ENCODE measurements at regions not wholly inside any gene's neighbourhood (a gene's known extent, or its start where the extent isn't known, plus 50 kb on each side); places are given as distances from the start of the nearest gene placed in this dataset.
"Not testable (repeated sequence)": the region's sequence is repeated elsewhere in the genome, so short reads cannot be mapped to it uniquely, and the experiment has no call there.

DNA sequence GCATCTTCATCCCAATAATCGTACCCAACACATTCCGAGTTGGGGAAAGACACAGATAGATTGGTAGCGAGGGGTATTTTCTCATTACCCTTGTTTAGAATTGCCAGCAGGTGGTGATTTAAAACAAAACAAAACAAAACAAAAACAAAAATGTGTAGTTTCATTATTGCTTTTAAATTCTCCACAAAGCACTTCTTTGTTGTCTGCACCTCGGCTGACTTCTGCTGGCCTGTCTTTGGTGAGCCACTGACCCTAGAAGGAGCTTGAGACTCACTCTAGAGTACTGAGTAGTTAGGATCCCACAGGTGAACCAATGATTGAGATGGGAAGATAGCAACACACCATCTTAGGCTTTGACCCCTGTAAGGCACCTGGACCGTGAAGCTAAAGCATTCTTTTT lies 105.4 kb upstream of the BET1 start:
- DNase-seq = no peak

DNA sequence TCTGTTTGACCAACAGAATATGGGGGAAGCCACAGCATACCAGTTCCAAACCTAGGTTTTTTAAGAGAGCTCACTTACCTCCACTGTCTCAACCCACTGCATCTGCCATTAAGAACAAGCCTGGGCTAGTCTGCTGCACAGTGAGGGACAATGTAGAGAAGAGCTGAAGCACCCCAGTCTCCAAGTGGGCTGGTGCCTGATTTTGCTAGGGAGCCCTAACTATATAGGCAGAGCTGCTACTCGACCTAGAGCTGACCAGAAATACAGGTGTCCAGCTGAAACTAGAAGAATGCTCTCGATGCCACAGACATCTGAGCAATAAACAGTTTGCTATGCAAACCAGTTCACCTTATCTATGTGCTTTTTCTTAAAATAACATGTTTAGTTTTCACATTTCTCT lies 106.9 kb upstream of the BET1 start:
- DNase-seq = no peak

DNA sequence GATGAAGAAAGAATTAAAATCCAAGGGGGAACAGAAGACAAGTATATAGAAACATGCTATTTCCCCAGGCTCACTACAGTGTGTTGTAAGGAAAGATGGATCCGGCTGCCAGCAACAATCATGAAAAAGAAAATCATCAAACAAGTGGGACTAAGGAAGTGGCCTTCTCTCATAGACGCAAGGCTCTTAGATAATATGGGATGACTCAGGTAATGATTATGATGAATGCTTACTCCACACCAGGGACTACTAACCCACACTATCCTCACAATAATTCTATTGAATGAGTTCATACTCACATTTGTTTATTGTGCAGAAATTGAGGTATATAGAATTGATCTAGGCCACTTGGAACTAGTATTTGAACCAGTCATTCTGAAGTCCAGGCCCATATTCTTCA lies 111.2 kb upstream of the BET1 start:
- no peak for DNase-seq

DNA sequence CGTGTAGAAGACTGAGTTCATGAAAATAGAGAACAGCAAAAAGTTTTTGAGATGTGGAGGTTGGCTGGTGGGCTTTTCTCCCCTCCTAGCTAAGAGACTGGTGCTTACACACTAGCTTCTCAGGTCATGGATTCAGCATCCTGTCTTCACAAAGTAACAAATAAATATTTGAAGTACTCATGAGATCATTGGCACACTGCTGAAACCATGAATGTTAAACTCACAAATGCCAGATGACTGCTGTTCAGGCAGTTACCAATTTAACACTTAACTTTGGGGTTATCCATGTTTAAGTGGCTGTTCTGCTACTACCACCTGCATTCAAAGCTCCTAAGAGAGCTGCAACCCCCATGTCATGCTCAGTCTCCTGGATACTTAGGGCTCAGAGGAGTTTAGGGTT lies 119.0 kb upstream of the BET1 start:
- DNase-seq = no peak

DNA sequence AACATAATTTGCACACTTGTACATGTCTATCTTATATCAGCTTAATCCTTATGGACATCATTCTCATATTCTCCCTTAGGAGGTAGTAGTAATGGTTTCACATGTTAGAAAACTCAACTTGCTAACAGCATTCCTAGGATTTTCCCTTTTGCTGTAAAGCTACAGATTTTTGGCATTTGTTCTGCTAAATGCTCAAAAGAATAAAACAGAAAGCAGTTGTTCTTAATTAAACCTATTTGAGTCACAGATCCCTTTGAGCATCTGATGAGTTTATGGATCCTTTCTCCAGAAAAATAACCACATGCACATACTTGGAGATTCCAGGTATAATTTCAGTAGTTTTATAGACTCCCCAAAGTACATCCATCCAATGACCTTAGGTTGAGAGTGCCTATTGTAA lies 122.9 kb upstream of the BET1 start:
- no peak for DNase-seq

DNA sequence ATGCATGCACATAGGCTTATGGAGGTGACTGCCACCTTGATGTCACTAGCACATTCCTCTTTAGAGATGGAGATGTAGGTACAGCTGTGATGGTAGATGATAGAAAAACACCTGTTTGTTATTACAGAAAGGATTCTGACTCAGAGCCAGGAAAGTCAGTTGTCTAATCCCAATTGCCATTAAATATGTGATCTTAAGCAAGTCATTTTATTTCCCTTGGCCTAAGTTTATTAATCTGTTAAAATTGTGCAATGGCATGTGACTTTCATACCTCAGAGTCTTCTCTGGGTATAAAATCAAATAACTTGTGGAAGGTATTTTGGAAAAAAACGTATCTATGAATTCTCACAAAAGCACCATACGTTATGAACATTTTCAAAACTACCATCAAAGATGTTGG lies 123.9 kb upstream of the BET1 start:
- no peak for DNase-seq

DNA sequence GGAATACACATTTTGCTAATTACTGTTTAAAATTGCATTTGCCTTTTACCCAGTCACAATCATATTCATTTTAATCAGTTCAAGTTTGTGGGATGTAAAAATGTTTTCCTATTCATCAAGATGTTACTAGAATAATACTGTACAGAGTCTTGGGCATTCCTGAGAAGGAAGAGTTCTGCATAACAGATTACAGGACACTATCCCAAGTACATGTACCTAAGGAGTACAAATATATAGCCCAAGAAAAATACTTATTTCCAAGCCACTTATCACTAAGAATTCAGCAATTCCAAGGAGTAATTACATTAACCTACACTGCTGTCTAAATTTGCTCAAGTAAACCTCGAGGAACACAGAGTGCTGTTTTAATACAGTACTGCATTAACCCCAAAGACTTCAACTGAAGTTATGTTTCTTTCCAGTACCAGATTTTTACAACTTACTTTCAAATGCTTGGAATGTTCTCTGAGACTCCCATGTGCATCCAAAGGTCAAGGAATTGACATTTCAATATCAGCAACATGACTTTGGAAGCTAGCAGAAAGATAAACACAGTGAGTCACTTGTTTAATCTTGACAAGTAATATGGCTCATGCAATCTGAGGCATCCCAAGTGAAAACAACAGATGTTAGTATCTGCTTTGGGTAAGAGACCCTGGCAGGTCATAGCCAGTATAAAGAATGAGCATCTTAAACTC lies 125.4 kb upstream of the BET1 start:
- no peak for DNase-seq

DNA sequence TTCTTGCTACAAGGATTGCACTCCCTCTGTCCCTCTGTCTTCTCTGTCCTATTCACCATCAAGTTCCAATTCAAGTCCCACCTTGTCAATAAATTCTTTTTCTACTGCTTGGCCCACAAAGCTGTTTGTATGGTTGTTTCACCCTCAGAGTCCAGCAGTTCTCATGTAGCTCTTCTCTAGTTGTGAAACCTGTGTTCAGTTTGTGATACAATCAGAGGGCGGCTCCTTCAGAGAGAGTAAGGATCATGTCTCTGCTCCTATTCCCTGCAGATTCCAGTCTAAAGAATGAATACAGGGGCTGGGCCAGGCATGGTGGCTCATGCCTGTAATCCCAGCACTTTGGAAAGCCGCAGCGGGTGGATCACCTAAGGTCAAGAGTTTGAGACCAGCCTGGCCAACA lies 126.6 kb upstream of the BET1 start:
- DNase-seq = no peak

DNA sequence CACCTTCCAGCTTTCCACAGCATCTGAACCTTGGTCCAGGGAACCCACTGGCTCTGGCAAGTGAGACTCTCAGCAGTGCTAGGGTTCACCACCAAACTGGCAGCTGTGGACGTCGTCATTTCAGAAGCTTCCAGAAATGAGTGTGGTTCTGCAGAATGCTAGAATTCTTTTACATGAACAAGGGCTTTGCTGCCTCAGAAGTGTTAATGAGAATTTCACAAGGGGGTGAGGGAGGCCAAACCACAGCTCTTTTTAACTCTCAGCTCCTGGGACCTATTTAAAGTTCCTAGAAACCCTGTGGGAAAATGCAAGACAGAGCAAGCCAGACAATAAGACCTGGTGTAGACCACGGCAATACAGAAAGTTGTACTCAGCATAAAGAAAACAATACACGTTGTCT lies 129.3 kb upstream of the BET1 start:
- DNase-seq = no peak

DNA sequence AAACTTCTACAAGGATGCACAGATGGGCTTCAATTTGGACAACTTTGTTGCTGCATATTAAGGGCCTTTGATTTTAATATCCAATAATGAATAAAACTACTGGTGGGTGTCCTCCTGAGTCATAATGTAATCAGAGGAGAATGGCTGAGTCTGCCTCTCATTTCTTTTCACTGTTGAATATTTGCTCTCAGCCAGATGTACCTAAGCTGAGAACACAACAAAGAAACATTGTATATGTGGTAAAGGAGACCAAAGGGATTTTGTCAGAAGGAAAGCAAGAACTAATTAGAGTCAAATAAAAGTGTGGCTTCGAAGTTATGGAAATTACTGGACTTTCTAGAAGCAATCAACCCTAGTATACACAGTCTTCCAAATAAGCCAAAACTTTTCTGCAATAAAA lies 131.0 kb upstream of the BET1 start:
- no peak for DNase-seq

DNA sequence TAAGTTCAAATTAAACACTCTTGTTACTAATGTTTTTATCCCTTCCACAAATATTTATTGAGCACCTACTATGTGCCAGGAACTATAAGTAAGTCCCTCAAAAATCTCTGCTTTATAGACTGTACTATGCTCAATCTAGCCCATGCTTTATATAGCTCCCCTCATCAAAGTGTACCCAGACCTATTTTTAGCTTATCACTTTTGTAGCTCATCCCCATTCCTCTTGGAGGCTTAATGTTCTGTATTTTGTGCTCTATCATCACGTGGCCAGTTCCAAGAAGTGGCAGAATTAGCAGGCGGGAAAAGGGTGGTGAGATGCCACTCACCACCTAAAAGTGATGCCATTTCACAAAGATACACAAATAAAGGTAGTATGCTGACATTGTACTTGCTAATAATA lies 138.1 kb upstream of the BET1 start:
- no peak for DNase-seq

DNA sequence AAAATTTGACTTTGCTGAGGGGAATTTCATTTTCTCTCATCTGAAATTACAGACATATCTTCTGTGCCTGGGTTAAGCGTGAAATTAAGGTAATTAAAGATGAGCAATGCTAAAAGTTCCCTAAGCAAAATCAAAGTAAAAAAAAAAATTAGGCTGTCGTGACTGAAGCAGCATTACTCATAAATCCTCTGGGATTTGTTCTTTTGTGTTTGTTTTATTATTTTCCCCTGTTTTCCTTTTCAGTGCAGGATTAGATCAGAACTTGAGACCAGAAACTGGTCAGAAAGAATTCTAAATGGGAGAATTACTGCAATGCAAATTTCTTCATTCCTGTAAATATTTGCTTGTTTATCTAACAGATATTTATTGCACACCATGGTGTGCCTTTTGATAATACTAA lies 141.4 kb upstream of the BET1 start:
- no peak for DNase-seq

DNA sequence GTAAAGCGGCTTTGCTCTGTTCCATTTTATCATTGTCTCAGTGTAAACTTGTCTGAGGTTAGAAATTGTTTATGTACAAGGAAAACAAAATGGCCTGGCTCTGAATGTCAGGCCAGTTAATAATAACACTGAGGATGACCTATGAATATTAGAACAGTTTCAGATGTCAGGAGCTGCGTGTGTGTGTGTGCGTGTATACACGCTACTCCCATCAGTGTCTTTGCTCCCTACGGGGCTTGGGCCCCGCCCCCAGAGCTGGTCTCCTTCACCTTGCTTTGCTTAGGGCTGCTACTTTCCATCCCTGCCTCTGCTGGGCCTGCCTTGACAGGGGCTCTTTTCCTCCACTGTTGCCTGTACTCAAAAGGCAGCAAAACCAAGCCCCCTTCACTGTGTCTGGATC lies 142.3 kb upstream of the BET1 start:
- no peak for DNase-seq

DNA sequence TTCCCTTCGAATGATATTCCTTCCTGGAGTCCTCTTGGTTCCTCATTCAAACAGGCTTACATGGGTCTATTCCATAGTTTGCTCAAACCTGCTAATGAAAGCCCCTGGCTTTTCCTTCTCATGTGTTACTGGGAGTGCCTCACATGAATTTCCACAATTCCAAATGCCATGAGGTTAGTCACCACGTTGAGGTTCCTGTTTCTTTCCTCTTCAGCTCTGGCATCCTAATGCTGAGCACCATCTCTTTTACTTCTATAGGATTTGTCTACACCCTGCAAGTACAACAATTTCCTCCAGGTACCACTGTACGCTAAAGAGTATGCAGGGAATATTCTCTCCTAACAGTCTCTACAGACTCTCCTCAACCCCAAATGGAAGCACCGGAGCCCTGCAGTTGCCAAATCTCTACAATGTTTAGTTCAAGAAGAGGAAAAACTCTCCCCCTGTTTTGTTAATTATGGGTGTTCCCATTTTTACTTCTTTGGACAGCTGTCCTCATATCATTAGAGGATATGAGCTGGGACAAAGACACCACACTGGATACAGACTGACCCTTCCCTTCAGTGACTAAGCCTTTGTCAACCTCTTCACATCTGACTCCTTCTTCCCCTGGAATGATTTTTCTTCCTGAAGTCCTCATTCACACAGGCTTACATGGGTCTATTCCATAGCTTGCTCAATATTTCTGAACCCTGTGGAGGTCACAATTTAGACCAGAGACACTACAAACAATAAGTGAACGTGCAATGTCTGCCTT lies 145.8 kb upstream of the BET1 start:
- no peak for DNase-seq

DNA sequence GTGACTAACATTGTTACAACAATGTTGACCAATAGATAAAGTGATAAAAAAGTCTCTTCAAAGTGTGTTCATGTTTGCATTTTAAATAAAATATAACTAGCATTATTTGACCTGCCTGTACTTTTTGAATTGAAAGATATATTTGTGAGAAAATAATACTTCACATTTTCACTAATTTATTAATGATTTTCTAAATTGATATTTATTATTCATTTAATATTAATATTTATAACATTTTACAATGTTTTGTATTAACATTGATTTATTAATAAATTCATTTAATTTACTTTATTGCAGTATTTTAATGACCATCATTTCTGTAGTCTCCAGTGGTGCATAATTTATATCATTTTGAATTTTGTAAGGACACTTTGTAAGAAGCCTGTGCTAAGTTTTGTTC lies 150.0 kb upstream of the BET1 start:
- DNase-seq = no peak

DNA sequence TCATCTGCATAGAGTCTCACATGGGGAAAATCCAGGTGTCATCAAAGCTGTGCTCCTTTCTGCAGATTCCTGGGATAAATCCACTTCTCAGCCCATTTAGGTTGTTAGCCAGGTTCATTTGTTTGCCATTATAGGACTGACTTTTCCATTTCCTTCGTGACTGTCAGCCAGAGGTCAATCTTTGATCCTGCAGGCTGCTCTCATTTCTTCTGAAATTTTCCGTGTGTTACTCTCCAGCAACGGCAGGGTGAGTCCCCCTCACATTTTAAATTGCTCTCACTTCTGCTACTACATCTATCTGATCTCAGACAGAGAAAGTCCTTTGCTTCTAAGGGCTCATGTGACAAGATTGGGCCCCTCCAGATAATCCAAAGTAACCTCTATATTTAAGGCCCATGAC lies 150.7 kb upstream of the BET1 start:
- DNase-seq = no peak

DNA sequence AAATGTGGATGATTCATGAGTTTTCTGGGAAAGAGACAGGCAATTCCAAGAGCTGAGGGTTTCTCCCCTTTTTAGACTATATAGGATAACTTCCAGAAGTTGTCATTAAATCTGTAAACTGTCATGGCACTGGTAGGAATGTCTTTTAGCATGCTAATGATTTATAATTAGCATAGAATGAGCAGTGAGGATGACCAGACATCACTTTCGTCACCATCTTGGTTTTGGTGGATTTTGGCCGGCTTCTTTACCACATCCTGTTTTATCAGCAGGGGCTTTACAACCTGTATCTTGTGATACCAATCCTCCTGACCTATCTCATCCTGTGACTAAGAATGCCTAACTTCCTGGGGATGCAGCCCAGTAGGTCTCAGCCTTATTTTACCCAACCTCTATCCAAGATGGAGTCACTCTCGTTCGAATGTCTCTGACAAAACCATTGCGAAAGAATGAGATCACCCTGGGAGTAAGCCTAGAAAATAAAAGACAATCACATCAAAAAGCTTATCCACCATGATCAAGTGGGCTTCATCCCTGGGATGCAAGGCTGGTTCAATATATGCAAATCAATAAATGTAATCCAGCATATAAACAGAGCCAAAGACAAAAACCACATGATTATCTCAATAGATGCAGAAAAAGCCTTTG lies 153.6 kb upstream of the BET1 start:
- DNase-seq = not testable (repeated sequence)

DNA sequence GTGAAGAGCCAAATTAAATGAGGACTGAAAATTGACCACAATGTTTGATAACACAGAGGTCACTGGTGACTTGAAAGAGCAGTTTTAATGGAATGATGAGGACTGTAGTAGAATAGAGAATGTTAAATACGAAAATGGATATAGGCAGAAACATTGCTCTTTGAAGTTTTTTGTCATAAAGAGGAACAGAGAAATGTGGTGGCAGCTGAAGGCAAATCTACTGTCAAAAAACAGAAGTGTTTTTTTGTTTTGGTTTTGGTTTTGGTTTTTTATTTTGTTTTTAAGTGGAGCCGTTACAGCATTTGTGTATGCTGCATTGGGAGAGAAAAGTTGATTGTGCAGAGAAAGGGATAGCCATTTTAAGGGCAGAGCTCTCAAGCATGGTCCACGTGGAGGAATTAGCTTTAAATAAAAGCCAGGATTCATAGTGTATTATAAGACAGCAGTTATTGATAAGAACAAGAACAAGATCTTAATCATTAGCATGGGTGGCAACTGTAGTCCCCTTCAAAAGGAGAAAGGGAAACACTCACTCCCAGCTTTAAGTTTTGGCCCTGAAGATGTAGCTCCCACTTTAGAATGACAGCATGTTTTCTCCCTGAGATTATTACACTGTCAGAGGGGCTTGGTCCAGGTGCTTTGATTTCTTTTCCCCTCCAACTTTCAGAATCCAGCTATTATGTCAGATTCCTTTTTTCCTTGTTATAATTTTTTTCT lies 156.7 kb upstream of the BET1 start:
- no peak for DNase-seq

DNA sequence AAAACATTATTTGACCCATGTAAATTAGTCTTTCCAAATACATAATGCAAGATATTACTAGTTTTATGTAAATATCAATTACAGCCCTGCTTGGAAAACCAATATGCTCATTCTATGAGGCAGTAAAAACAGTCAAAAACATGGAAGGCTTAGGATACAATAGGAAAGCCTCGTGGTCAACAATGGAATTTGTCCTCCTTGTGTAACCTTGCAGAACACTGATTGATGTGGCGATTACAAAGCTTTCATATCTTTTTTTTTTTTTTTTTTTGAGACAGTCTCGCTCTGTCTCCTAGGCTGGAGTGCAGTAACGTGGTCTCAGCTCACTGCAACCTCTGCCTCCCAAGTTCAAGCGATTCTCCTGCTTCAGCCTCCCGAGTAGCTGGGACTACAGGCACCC lies 157.3 kb upstream of the BET1 start:
- DNase-seq = no peak

DNA sequence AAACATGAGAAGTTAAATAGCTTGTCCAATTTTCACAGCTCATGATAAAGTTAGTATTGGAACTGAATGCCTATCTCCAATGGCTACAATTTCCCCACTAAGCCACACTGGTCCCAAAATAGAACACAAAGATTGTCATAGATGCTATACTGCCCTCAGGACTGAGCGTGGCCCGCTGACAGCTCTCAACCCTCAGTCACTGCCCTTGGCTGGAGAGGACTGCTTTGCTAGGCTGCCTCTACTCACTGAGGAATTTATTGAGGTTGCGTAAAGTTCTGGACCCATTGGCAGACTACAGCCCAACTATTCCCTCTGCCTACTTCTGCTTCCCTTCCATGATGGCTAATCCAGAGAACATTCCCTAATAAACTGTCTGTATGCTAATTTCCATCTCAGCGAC lies 165.5 kb upstream of the BET1 start:
- no peak for DNase-seq

DNA sequence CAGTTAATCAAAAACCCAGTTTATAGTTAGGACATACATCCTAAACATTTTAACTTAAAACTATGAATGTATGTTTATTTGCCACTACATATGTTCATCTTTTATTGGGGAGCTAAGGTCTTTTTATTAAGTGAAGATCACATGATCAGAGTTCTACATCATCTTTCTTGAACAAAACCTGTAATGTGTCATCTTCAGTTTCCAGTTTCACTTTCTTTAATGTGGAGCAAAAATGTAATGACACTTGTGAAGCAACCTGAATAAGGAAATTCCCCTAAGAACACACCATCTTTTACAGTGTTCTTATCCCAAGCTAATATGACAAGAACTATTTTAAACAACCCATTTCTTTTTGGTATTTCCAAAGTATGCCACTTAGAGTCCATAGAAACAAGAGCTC lies 166.7 kb upstream of the BET1 start:
- DNase-seq = no peak

DNA sequence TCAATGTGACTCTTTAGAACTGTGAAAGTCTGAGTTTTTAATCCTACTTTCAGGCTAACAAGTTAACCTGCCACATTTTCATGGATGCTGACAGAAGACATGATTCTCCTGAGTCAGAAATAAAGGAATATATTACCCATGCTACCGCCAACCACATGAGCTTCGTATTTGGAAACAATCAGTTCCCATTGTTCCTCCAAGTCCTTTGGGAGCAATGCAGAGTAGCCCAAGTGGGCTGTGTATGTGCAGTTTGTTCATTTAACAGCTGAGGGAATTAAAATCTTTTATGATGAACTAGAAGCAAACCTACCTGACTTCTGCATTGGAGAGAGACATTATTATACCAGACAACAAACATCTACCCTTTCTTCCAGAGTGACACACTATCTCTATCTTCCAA lies 169.3 kb upstream of the BET1 start:
- no peak for DNase-seq

DNA sequence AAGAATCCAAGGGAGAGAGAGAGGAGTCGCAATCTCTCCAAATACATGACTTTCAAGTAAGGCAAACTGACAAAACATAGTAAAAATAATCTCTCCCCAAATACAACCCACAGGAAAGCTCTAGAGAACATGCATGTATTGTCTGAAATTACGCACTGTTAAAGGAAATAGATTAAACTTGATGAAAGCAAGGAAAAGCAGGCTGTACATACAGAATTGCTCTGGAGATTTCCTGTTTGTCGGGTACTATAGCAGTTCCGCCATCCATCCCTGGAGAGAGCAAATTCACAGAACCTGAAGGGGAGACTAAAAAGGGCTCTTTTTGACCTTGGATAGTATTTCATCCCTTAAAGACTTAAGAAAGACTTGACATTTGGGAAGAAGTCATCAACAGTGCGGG lies 170.2 kb upstream of the BET1 start:
- DNase-seq = no peak

DNA sequence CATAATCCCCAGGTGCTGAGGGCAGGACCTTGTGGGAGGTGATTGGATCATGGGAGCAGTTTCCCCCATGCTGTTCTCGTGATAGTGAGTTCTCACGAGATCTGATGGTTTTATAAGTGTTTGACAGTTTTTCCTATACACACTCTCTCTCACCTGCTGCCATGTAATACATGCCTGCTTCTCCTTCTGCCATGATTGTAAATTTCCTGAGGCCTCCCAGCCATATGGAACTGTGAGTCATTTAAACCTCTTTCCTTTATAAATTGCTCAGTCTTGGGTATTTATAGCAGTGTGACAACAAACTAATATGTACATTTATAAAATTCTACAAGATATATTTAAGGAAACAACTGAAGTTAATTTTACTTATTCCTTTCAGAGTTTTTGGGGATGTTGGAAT lies 170.8 kb upstream of the BET1 start:
- no peak for DNase-seq

All from CD4-positive, alpha-beta T cell treated with Interleukin-1 beta for 1 hour (primary cell).